Smooth muscle cell (in vitro differentiated cells): ENCODE measurements at regions not wholly inside any gene's neighbourhood (a gene's known extent, or its start where the extent isn't known, plus 50 kb on each side); places are given as distances from the start of the nearest gene placed in this dataset. TPM values are rescaled to one million over a fixed set of nuclear protein-coding genes. Genes with fewer than 3 reads are reported as not detected.

Experiments
- DNase-seq: peaks from one replicate; lab custom pipeline; 2025; ENCODE audit not compliant: unreplicated experiment; lab: John Stamatoyannopoulos, UW
- H2AFZ ChIP-seq: fragments of 200-600 bp; sonication (generic); 2 replicates; pipeline ENCODE4 v1.6.0; 2016; ENCODE audit warnings: antibody characterized with exemption, low read depth, mild to moderate bottlenecking
- H3F3A ChIP-seq: fragments of 200-600 bp; sonication (generic); 2 replicates; pipeline ENCODE4 v1.6.0; 2017; ENCODE audit warnings: antibody characterized with exemption, low read depth
- H3K27ac ChIP-seq: fragments of 200-600 bp; sonication (generic); 2 replicates; pipeline ENCODE4 v1.5.1; 2016; ENCODE audit warnings: low read depth, mild to moderate bottlenecking
- H3K27me3 ChIP-seq: fragments of 200-600 bp; sonication (generic); 2 replicates; pipeline ENCODE4 v1.6.1; 2016; ENCODE audit warnings: low read depth, mild to moderate bottlenecking
- H3K36me3 ChIP-seq: fragments of 200-600 bp; sonication (generic); 2 replicates; pipeline ENCODE4 v1.5.1; 2016; ENCODE audit warnings: low read depth
- H3K4me1 ChIP-seq: fragments of 200-600 bp; sonication (generic); 2 replicates; pipeline ENCODE4 v1.5.1; 2016; ENCODE audit warnings: low read depth
- H3K4me2 ChIP-seq: fragments of 200-600 bp; sonication (generic); 2 replicates; pipeline ENCODE4 v1.6.0; 2016; ENCODE audit warnings: mild to moderate bottlenecking
- H3K4me3 ChIP-seq: fragments of 200-600 bp; sonication (generic); 2 replicates; pipeline ENCODE4 v1.5.1; 2016; ENCODE audit warnings: mild to moderate bottlenecking
- H3K79me2 ChIP-seq: fragments of 200-600 bp; sonication (generic); 2 replicates; pipeline ENCODE4 v1.6.0; 2016; ENCODE audit warnings: low read depth, mild to moderate bottlenecking
- H3K9ac ChIP-seq: fragments of 200-600 bp; sonication (generic); 2 replicates; pipeline ENCODE4 v1.6.0; 2016; ENCODE audit warnings: low read depth
- H3K9me3 ChIP-seq: fragments of 200-600 bp; sonication (generic); replicated peaks from 2 replicates; pipeline ENCODE4 v1.5.1; 2016; ENCODE audit warnings: low read depth
- H4K20me1 ChIP-seq: fragments of 200-600 bp; sonication (generic); 2 replicates; pipeline ENCODE4 v1.6.0; 2016; ENCODE audit warnings: low read depth
- CTCF ChIP-seq: fragments of 200-600 bp; sonication (generic); IDR thresholded peaks from 2 replicates; pipeline ENCODE4 v1.5.1; 2017; ENCODE audit warnings: borderline replicate concordance, mild to moderate bottlenecking, antibody characterized with exemption; ENCODE audit not compliant: insufficient read depth, poor library complexity, severe bottlenecking
- WGBS: methylation state at CpG from one replicate; pipeline ENCODE4 v1.1.7; 2016; ENCODE audit warnings: low lambda C conversion rate; 5-methylcytosine and 5-hydroxymethylcytosine counted together
- small RNA-seq: library from RNA; depleted of rRNA; stranded (forward); fragments of <200 nt; gene quantifications from one replicate; pipeline ENCODE3, GENCODE V24; 2014

- no peak for DNase-seq
- H3K4me1 ChIP-seq: no peaks in the 10 kb centered on the region
- no peak overlapping the region for H3K9ac ChIP-seq
- H3K27me3 ChIP-seq: no peaks in the 10 kb centered on the region
- no peaks in the 10 kb centered on the region for H3F3A ChIP-seq
- no peak overlapping the region for H3K27ac ChIP-seq
- TF ChIP-seq CTCF: no peak
- H3K9me3 ChIP-seq: no peaks in the 10 kb centered on the region
- H3K79me2 ChIP-seq: no peaks in the 10 kb centered on the region
- WGBS: 79% methylated on average over 7 of the region's 7 CpGs
- H3K36me3 ChIP-seq: no peaks in the 10 kb centered on the region
- no peaks in the 10 kb centered on the region for H4K20me1 ChIP-seq
- H3K4me3 ChIP-seq: no peak overlapping the region
- H2AFZ ChIP-seq: no peak overlapping the region
- H3K4me2 ChIP-seq: no peak overlapping the region
Observed at GRCh38 chr11:15912825-15913224, 443.5 kb downstream of the SOX6 start.

GRCh38 chr11:15913261-15913660, 443.1 kb downstream of the SOX6 start:
- no peak for DNase-seq
- Histone ChIP-seq H3K9ac (no peak overlapping the region), H2AFZ (no peak overlapping the region)

More at GRCh38 chr11:15913261-15913660, 443.1 kb downstream of the SOX6 start:
- no peak overlapping the region for H3K4me3 ChIP-seq
- H3K79me2 ChIP-seq: no peaks in the 10 kb centered on the region
- no peak overlapping the region for H3K27ac ChIP-seq
- H3F3A ChIP-seq: no peaks in the 10 kb centered on the region
- H3K9me3 ChIP-seq: no peaks in the 10 kb centered on the region
- no peak overlapping the region for H3K4me2 ChIP-seq
- WGBS: 92% methylated on average over 2 of the region's 2 CpGs
- no peaks in the 10 kb centered on the region for H3K27me3 ChIP-seq
- TF ChIP-seq CTCF: no peak
- no peaks in the 10 kb centered on the region for H4K20me1 ChIP-seq
- no peaks in the 10 kb centered on the region for H3K36me3 ChIP-seq
- H3K4me1 ChIP-seq: no peaks in the 10 kb centered on the region

Small RNAs in the stretch of these regions (small RNA-seq; reads per million reads assigned to genes)
- gene RF00324: not detected
